GM12873 (cell line): ENCODE measurements at regions not wholly inside any gene's neighbourhood (a gene's known extent, or its start where the extent isn't known, plus 50 kb on each side); places are given as distances from the start of the nearest gene placed in this dataset.

Experiments used
- TF ChIP-seq, protein P1 (sequence below): IDR thresholded peaks from 2 replicates; pipeline ENCODE4 v1.5.1; 2012; ENCODE audit warnings: low read depth, mild to moderate bottlenecking, moderate library complexity, low read length, control low read depth; ENCODE audit not compliant: insufficient read depth; ENCODE audit errors: missing control alignments

DNA sequence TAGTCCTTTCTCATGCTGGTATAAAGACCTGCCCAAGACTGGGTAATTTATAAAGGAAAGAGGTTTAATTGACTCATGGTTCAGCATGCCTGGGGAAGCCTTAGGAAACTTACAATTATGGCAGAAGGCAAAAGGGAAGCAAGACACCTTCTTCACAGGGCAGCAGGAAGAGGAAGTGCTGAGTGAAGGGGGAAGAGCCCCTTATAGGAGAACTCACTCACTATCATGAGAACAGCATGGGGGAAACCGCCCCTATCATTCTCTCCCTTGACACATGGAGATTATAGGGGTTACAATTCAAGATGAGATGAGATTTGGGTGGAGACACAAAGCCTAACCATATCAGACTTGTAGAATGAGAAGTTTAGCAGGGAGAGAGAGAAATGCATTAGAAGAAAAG is 373.3 kb upstream of the DIAPH2 start:
- TF ChIP-seq, protein P1, sequence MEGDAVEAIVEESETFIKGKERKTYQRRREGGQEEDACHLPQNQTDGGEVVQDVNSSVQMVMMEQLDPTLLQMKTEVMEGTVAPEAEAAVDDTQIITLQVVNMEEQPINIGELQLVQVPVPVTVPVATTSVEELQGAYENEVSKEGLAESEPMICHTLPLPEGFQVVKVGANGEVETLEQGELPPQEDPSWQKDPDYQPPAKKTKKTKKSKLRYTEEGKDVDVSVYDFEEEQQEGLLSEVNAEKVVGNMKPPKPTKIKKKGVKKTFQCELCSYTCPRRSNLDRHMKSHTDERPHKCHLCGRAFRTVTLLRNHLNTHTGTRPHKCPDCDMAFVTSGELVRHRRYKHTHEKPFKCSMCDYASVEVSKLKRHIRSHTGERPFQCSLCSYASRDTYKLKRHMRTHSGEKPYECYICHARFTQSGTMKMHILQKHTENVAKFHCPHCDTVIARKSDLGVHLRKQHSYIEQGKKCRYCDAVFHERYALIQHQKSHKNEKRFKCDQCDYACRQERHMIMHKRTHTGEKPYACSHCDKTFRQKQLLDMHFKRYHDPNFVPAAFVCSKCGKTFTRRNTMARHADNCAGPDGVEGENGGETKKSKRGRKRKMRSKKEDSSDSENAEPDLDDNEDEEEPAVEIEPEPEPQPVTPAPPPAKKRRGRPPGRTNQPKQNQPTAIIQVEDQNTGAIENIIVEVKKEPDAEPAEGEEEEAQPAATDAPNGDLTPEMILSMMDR, result no peak

DNA sequence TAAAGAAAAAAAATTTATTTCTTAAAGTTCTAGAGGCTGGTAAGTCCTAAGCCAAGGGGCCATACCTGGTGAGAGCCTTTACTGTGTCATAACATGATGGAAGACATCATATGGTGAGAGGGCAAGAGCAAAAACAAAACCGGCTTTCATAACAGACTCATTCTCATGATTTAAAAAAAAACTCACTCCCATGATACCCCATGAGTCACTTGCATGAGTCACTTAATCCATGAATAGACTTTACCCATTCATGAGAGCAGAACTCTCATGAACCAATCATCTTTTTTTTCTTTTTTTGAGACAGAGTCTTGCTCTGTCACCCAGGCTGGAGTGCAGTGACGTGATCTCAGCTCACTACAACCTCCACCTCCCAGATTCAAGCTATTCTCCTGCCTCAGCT is 369.7 kb upstream of the DIAPH2 start:
- TF ChIP-seq, protein P1, result no peak

DNA sequence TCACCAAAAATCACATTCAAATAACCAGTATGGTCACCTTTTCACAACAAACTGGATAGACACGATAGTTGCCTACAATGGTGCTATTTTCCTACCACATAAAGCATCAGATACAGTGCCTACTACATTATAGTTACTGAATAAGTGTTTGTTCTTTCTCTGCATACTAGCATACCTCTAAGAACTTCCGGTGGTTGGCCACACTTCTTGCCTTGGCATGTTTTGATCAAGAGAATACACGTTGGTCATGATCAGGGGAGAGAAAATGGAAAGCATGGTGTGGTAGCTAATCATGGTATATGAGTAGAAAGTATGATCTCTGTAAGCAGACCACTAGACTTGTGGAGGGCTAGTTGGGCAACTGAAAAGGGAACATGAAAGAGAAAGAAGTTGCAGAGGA is 322.8 kb upstream of the DIAPH2 start:
- TF ChIP-seq, protein P1, result no peak

DNA sequence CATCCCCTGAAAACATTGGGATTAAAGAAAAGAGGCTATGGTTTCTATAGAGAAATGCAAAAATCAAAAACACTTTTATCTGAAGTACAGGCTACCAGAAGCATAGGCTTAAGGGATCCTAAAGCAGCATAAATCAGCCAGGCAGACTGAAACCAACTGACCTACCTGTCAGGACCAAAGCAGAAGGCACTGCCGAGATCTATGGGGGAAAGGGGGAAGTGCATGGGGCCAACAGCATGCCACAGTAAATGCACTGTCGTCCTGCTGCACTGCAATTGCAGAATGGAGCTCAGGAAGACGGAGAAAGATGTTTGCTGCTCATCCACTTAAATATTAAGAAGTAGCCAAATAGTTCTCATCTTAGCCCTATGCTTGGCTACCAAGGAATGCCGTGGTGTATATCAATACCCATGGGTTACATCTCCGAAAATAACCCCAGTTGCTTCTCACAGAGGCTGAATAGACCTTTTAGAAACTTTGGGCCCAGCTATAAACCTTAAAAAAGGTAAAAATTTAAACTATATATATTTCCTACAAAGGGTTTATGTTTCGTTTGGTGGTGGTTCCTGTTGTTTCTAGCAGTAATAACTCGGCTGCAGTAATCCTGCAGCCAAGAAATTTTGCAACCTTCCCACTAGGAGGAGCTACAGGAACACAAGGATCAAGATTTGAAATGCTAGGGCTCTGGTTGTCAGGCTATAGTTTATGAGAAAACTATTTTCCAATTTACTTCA is 312.2 kb upstream of the DIAPH2 start:
- TF ChIP-seq, protein P1, result peak; percentile 57

DNA sequence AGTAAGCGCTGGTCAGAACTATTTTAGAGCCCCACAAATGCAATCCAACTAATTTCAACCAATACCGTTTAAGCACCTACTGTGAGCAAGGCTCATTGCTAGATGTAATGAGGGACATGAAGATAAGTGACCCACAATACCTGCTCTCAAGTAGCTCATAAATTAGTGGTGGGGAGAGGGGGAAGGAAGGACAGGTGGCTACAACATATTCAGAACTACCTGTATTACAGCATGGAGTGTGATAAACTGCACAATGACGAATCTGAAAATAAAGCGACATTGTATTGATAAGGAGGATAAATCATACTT is 311.6 kb upstream of the DIAPH2 start:
- TF ChIP-seq, protein P1, result no peak

DNA sequence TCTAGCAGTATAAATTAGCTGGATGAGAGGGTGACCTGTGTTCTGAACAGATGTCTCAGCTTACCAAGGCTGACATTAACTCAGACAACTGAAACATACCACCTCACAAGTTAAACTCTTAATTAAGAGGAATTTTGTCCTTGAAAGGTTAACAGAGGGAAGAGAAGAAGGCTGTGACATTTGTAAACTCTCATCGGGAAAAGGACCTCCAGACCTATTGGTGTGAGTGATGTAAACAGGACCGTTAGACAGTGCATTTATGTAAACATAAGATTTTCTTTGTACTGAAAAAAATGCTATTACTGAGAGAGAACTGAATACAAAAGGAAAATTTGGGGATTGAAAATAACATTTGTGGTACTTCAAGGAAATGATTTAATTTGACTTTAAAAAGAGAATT is 308.4 kb upstream of the DIAPH2 start:
- TF ChIP-seq, protein P1, result no peak

DNA sequence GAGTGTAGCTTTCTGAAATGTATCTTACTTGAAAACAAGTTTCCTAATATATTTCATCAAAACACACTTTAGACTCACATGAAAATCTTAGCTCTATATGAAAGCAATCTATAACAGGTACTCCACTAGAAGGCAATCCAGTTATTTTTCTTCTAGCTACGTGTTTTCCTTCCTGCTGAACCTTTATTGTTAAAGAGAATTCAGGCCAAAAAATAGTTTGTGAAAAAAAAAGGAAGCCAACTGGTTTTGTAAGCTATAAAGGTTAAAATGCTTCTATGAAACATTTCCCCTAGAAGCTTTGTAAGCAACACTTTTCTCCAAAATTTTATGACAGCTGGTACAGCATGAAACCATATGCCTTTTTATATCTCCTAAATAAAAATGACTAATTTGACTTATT is 304.7 kb upstream of the DIAPH2 start:
- TF ChIP-seq, protein P1, result no peak

DNA sequence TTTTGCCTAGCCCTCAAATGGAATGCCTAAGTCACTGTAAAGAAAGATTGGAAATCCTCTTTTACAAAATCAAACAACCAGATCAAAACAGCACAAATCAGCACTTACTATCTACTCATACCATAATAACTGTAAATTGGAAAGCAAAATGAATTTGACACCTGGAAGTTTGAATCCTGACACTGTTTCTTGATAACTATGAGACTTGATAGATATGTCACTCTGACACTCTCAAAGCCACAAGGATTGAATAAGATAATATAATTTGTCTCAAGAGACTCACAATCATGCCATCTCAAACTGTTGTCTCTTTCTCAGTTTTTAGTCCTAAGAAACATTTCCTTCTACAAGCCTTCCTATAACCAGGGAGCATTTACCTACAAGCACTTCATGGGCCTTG is 302.6 kb upstream of the DIAPH2 start:
- TF ChIP-seq, protein P1, result no peak
